SK-MEL-5 (cell line): ENCODE measurements at regions not wholly inside any gene's neighbourhood (a gene's known extent, or its start where the extent isn't known, plus 50 kb on each side); places are given as distances from the start of the nearest gene placed in this dataset.

Experiments
- DNase-seq: peaks from one replicate; pipeline ENCODE4 v3.0.0-alpha.2; 2016; ENCODE audit warnings: low read depth, low spot score
- in situ Hi-C: cut with HindIII; loops from 2 replicates; pipeline ENCODE4 v1.10.0; 2016; ENCODE audit warnings: low sequenced_read_pairs, high pct_unique_total_duplicates, low pct_unique_long_range_greater_than_20kb

DNA sequence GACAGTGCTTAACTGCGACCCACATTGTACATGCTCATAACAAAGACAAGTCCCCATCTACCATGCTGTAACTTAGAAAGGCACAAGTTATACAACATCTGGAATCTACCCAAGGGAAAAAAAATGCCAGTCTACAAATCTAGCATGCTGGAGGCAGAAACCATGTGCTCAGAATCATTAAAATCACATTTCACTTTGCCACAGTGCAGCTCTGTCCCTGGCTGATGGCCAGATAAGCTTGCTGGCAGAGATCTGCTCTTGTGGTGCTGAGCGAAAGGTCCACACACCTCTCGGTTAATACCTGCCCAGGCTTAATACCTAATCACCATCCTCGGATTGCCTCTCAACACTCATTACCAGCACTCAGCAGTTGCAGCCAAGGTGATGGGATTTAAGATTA lies 74.1 kb upstream of the UQCRFS1 start:
- in situ Hi-C loops, result no loop called here
- DNase-seq, result no peak

DNA sequence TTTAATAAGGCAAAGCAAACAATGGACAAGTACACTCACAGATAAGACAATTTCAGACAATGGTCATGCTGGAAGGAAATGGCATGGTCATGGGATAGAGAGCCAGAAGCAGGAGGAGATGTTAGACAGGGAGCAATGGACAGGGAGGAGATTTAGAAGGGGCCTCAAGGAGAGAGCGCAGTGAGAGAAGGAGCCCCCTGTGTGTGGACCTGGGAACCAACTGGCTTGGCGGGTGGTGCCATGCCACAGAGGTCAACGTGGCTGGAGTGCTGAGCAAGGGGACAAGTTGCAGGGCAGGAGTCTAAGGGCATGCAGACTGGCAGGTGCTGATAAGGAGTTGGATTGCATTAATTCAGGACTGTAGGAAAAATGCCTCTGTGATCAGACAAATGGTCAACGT lies 75.3 kb upstream of the UQCRFS1 start:
- in situ Hi-C loops, result no loop called here
- DNase-seq, result no peak

- DNase-seq, result no peak
- in situ Hi-C loops, result no loop called here
Measured at GRCh38 chr19:29289020-29289419, 76.1 kb upstream of the UQCRFS1 start.

GRCh38 chr19:29290853-29291252 lies 77.9 kb upstream of the UQCRFS1 start:
- in situ Hi-C loops, result no loop called here
- peak; percentile 4 for DNase-seq

DNA sequence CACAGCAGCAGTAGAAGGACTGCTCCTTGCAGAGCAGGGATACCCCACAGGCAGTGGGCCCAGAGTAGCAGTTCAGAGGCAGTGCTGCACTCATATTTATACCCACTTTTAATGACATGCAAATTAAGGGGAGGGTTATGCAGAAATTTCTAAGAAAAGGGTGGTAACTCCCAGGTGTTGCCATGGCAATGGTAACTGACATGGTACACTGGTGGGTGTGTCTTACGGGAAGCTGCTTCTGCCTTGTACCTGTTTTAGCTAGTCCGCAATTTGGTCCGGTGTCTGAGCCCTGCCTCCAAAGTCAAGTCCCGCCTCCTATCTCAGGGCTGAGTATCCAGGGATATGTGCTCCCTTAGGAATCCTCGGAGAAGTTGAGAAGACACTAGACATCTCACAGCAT lies 79.2 kb upstream of the UQCRFS1 start:
- in situ Hi-C loops, result no loop called here

GRCh38 chr19:29292562-29292961 lies 79.6 kb upstream of the UQCRFS1 start:
- DNase-seq, result no peak
- in situ Hi-C loops, result no loop called here

More for the DNA sequence above, 79.2 kb upstream of the UQCRFS1 start:
- DNase-seq, result no peak

- no peak for DNase-seq
- in situ Hi-C loops, result no loop called here
Measured at GRCh38 chr19:29293292-29293691, 80.3 kb upstream of the UQCRFS1 start.

DNA sequence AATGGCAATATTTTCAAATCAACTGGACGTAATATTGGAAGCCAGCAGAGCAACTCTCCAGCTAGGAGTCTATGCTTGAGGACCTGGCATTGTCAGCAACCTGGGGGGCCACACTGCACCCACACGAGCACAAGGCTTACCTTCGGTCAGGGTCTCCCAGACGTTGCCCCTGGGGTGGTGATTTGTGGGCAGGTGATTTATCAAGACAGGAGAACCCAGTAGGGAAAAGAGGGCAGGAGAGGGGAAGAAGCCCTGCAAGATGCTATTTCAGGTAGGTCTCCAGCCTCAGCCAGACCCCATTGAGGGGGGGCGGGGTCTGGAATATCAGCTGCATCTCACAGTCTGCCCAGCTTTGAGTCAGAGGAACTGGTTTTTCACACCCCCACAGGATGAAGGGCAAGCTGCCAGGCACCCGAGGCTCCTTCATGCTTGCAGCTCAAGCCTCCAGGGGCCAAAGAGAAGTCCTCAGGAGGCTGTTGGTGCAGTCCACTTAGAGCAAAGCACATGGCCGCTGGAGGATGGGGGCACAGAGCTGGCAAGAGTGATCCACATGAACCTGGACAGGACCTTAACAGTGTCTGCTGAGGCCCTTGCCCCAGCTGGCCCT lies 80.9 kb upstream of the UQCRFS1 start:
- in situ Hi-C loops, result no loop called here
- DNase-seq, result no peak

GRCh38 chr19:29294343-29294811 lies 81.4 kb upstream of the UQCRFS1 start:
- in situ Hi-C loops, result no loop called here

GRCh38 chr19:29295285-29295684 lies 82.3 kb upstream of the UQCRFS1 start:
- no peak for DNase-seq
- in situ Hi-C loops, result no loop called here

More at GRCh38 chr19:29294343-29294811, 81.4 kb upstream of the UQCRFS1 start:
- DNase-seq, result peak; percentile 84

DNA sequence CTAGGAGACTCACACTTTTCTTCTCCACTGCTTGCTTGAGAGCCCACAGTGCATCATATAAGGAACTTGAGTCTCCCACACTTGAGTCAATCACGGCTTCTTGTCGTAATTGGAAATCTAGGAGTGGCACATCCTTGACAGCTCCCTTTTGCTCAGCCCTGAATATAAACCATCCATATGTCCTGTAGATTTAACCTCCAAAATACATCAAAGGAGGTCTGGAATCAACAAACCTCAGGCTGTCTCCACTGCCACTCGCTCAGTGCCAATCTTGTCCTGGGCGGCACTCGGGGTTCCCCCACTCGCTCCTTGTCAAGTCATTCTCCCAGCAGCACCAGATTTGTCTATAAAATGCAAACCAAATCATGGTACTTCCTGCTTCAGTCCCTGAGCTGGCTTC lies 84.4 kb upstream of the UQCRFS1 start:
- in situ Hi-C loops, result no loop called here
- DNase-seq, result no peak

DNA sequence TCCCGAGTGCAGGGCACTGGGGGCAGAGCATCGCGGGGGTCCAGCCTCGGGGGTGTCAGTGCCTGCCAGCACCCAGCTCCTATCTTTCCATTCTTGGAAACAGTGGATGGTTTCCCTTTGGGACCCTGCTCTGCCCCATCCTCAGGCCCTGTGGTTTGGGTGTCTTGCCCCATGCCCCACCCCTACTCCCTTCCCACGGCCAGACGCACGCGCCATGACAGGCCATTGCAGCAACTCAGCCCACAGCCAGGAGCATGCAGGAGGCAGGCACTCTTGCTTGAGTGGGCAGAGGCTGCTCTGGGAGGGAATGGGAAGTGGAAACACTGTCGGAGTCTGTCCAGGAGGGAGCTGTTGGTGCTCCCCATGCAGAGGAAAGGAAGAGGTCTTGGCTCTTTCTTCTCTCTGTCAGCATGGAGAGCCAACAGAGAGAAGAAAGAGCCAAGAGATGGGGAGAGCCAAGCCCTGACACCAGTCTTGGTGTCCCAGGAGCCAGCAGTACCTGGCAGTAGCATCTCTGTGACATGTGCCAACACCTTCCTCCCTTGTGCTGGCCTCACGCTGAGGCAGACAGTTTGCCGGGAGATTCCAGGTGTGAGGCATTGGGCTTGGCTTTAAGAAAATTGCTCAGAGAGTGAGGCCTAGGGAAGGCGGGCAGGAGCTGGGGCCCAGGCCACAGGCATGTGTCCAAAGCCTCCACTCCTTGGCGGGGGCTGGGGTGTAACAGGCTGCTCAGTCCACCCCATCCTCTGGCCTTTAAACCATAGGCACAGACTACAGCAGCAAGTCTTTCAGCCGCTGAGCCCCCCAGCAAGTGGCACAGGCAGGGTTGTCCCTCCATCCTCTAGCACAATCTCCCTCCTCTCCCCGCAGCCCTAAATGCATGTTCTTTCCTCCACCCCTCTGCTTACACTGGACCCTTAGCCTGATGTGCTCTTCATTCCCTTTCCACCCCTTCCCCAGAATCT lies 86.7 kb upstream of the UQCRFS1 start:
- no peak for DNase-seq
- in situ Hi-C loops, result no loop called here

- in situ Hi-C loops, result no loop called here
- DNase-seq, result no peak
Measured at GRCh38 chr19:29302002-29302928, 89.3 kb upstream of the UQCRFS1 start.

- DNase-seq, result no peak
- in situ Hi-C loops, result no loop called here
Measured at GRCh38 chr19:29303069-29303718, 90.2 kb upstream of the UQCRFS1 start.

GRCh38 chr19:29303719-29304090 lies 90.8 kb upstream of the UQCRFS1 start:
- in situ Hi-C loops, result no loop called here
- DNase-seq, result no peak

- no peak for DNase-seq
- in situ Hi-C loops, result no loop called here
Measured at GRCh38 chr19:29305268-29305667, 92.3 kb upstream of the UQCRFS1 start.

- in situ Hi-C loops, result no loop called here
- DNase-seq, result no peak
Measured at GRCh38 chr19:29308977-29309590, 96.1 kb upstream of the UQCRFS1 start.
